ENCODE measurements at regions not wholly inside any gene's neighbourhood (a gene's known extent, or its start where the extent isn't known, plus 50 kb on each side); places are given as distances from the start of the nearest gene placed in this dataset.

GRCh38 chr1:60425528-60425927 is 352.0 kb upstream of the C1orf87 start:
- TF ChIP-seq ATF6 (CRISPR knock-in tag; IDR thresholded peaks at IDR 0.05) = no peak
- no peak for TF ChIP-seq ATF1 (CRISPR knock-in tag; IDR thresholded peaks at IDR 0.05)
- no peak for TF ChIP-seq E2F4 (CRISPR knock-in tag; IDR thresholded peaks at IDR 0.05; ENCODE audit: borderline replicate concordance, low read depth)
- TF ChIP-seq JAZF1 (CRISPR knock-in tag; IDR thresholded peaks at IDR 0.05) = no peak
- no peak for TF ChIP-seq ZNF138 (CRISPR knock-in tag; conservative IDR thresholded peaks at IDR 0.05)
- TF ChIP-seq TCF7 (CRISPR knock-in tag; IDR thresholded peaks at IDR 0.05; ENCODE audit: low read depth) = no peak
- TF ChIP-seq CTCF (IDR thresholded peaks at IDR 0.05) = no peak
- no peak for TF ChIP-seq ESRRA (CRISPR knock-in tag; IDR thresholded peaks at IDR 0.05; ENCODE audit: borderline replicate concordance)
- TF ChIP-seq ZBTB43 (CRISPR knock-in tag; IDR thresholded peaks at IDR 0.05) = no peak
- TF ChIP-seq USF2 (CRISPR knock-in tag; IDR thresholded peaks at IDR 0.05) = no peak
- no peak for TF ChIP-seq CREM (CRISPR knock-in tag; IDR thresholded peaks at IDR 0.05)
- no peak for TF ChIP-seq IRF2 (CRISPR knock-in tag; IDR thresholded peaks at IDR 0.05; ENCODE audit: borderline replicate concordance, low read depth)
- no peak for TF ChIP-seq KAT7 (CRISPR knock-in tag; IDR thresholded peaks at IDR 0.05; ENCODE audit: borderline replicate concordance)
